Stimulated activated CD8-positive, alpha-beta memory T cell treated with anti-CD3 and anti-CD28 coated beads, Interleukin-7, amount 100 ng/mL, for 4 hours (primary cell): ENCODE measurements at regions not wholly inside any gene's neighbourhood (a gene's known extent, or its start where the extent isn't known, plus 50 kb on each side); places are given as distances from the start of the nearest gene placed in this dataset.

Source experiments
- DNase-seq, 2 donors: peaks; one replicate each; pipeline ENCODE4 v3.0.0-alpha.2; 2020; ENCODE audit warnings: low read depth in 2 of 2

DNA sequence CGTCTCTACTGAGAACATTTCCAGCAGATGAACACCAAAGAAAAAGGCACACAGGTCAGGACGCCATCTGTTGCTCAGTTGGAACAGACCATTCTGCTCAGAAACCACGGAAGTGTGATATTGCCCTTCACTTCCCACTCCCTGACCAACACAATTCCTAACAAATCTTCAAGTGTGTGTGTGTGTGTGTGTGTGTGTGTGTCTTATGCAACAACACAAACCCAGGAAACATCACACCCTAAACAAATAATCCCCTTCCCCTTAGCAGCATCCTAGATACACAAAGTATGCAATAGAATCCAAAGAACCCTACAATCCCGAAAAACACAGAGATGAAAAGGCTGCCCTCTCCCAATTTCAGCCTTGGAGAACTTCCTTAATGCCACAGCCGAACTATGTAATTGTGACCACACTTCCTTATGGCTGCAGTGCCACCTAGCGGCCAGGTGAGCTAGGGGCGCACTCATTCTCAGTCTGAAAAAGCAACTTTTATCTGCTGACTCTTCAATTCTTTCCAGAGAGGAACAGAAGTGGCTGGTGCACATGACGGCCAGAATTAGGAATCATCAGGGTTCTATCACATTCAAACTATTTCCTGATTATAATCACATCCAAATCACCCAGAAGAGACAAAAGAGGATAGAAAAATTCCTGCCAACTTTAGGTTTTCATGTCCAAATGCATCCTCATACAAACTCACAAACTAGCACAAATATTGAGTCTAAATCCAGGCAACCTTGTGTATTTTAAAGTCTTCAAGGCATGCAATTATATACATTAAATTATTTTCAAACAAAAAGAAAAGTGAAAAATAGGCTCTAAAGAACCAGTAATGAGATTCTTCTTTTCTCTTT is 164.9 kb downstream of the DHX15 start:
- peak; percentile 12 to 21 for DNase-seq

DNA sequence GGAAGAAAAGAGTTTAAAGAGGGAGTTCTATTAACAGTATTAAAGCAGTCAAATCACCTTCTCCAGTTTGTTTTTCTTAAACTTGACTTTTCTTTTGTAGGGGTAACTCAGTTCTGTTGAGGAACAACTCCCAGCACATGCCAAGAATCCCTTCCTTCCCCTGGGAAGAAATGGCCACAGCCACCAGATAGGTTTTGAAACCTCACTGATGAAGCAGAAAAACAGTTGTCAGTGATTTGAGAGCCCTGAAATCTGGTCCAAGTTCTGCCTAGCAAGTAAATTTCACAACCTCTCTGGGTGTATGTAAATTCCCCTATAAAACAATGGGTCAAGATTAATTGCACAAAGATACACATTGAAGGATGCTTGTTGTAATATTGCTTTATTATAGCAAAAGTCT is 167.1 kb downstream of the DHX15 start:
- no peak for DNase-seq

DNA sequence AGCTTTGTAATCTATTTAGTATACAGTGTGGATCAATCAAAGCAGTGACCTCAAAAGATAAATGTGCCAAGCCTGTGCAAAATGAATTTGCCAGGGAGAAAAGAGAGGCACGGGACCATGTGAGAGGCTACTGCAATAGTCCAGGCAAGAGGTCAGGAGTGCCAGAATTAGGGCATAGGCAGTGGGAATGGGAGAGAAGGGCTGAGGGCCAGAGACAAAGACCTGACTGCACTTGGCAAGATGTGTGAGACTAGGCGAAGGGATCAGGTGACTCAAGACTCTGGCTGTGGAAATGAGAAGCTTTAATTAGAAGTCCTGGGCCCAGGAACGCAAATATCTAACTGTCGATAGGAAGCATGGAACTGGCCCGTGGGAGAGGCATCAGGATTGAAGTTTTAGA is 168.1 kb downstream of the DHX15 start:
- no peak for DNase-seq

DNA sequence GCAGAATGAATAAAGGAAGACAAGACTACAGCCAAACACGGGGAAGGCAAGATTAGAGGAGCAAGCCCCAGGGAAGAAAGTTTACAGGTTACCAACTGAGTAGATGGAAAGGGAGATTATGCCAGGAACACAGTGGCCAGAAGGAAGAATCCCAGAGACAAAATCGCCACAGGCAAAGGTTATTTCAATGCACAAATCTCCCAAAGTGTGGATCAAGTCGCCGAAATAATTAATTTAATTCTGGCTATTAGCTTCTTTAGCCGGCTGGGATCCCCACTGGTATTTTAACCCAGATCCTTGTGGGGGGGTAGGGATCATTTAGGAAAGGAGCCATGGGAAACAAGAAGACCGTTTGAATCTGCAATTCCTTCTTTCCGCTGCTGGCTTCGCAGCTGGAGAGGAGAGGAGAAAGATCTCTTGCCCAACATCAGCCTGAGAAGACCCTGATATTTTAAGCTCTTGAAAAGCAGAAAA is 171.0 kb downstream of the DHX15 start:
- DNase-seq: no peak

DNA sequence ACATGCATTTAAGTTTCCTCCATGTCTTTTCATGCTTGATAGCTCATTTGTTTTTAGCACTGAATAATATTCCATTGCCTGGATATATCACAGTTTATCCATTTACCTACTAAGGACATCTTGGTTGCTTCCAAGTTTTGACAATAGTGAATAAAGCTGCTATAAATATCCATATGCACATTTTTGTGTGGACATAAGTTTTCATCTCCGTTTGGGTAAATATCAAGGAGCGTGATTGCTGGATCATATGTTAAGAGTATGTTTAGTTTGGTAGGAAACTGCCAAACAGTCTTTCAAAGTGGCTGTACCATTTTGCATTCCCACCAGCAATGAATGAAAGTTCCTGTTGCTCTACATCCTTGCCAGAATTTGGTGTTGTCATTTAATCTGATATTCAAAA is 172.5 kb downstream of the DHX15 start:
- no peak for DNase-seq

DNA sequence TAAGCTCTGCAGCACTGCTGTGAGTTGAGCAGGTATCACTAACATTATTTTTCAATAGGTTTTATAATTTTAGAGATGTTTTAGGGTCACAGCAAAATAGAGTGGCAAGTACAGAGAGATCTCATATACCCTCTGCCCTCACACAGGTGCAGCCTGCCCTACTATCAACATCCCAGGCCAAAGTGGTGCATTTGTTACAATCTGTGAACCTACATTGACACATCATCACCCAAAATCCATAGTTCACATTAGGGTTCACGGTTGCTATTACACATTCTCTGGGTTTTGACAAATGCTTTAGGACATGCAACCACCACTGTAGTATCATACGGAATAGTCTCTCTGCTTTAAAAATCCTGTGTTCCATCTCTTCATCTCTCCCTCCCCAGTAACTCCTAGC is 173.1 kb downstream of the DHX15 start:
- no peak for DNase-seq

DNA sequence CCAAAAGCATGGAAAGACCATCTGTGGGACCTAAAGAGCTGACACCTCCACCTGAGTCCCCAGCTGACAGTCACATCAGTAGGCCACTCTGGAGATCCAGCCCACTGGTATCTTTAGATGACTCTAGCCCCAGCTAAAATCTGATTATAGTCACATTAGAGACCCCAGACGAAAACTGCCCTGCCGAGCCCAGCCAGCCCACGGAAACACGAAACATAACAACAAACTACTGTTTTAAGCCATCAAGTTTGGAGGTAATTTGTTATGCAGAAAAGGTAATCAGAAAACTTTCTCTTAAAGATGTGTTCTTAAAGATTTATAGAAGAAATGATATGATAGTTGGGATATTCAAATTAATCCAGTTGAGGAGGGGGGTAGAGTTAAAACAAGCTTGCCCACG is 175.7 kb downstream of the DHX15 start:
- DNase-seq: no peak

DNA sequence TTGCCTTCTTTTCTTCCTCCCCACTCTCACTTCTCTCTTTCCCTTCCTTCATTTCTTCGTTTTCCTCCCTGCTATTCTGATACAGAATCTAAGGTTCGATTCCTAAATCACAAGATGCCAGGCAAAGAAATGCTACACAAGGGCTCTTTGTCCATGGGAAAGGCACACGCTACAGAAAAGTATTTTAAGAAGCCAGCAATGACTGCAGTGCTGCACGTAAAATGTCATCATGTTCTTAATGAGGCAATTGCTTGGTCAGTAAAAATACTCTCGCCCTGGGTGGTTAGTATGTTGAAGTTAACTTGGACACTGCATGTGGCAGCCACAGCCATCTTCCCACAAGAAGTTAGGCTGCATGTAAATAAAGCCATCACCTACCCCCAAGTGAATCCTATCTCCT is 178.4 kb downstream of the DHX15 start:
- no peak for DNase-seq

DNA sequence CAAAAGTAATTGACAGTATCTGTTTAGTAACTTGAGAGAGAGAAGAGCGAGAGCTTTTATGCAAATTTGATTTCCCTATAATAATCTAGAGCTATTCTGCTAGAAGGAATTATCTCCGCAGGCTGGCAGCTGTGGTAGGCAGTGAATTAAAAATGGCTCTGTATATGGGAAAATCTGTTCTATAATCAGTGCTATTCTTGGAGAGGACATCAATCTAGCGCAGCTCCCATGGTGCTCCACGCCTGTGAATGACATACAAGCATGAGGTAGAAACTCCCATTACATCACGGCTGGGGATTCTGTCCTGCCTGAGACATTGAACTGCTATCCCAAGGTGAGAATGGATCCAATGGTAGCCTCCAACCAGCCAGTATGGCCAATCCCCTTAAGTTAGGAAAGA is 179.0 kb downstream of the DHX15 start:
- DNase-seq: no peak

DNA sequence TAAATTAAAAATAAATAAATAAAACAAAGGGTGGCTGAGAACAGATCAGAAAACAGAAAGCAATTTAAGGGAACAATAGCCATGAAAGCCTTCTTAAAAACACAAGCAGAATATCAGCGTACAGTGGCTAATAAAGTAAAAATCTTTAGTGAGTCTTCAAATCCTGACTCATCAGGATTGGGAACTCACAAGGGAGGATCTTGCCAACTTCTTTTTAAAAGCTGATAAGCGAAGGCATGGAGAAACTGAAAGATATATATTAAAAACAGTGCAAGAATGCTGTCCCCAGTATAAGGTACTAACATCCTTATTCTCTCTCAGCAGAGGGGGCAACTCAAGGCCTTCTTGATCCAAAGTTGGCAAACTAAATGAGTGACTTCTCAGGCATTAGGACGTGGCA is 180.1 kb downstream of the DHX15 start:
- no peak for DNase-seq

DNA sequence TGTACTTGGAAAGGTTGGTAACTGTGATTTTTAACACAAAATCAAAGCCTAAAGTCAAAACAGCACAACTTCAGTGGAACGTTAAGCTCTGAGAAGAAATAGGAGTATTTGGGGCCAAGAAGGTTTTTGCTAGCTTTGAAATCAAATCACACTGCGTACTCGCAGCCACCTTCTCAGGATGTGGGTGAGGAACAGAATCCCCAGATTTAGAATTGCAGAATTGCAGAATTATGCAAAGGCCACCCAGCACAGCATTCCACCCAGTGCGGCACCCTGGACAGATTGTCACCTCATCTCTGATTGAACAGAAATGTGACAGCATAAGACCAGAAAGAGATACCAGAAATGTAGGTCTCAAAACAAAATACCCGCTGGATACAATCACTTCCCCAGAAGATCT is 181.1 kb downstream of the DHX15 start:
- DNase-seq: no peak

DNA sequence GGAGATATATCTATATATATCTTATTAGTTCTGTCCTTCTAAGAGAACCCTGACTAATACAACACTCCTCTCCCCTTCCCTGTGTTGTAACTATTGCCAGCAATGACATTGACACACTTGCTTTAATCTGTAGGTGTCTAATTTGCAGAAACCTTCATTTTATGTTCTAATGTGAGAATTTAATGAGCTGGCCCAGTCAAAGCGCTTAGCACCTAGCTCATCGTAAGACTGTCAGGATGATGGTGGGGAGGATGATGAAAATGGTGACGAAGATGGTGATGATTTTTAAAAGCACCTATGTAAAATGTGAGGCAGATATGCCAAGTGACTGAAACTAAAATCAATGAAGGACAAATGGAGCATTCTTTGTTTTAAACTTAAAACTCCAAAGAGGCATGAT is 183.8 kb downstream of the DHX15 start:
- no peak for DNase-seq

DNA sequence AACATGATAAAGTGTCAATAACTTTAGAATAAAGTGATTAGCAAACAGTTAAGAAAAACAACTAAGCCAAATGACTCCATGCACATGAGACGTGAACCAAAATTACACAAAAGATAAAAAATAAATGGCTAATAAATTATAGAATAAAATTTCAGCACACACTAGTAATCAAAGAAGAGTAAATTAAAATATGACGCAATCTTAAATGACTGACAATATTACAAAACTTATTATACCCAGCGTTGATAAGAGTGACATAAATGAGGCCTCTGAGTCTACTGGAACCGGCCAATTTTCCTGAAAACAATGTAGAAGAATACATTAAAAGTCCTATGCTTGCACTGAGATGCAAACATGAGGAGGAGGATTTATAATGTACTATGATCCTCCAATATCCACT is 187.4 kb downstream of the DHX15 start:
- DNase-seq: no peak

DNA sequence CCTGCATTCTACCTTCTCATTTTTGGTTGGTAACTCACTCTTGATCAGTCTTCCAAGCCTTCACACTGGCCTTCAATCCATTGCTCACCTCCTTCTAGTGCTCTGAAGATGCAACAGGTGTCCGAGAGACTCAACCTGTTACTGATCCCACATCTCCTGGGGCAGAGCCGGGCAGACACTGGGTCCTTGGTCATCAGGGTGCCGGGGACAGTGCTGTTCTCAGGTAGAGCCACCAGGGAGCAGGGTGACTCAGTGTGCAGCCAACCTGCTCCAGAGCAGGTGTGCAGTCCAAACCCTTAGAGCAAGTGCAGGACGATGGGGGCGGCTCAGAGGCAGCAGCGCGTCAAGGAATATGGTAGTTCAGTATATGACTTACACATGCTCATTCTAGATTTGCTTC is 188.4 kb downstream of the DHX15 start:
- no peak for DNase-seq

DNA sequence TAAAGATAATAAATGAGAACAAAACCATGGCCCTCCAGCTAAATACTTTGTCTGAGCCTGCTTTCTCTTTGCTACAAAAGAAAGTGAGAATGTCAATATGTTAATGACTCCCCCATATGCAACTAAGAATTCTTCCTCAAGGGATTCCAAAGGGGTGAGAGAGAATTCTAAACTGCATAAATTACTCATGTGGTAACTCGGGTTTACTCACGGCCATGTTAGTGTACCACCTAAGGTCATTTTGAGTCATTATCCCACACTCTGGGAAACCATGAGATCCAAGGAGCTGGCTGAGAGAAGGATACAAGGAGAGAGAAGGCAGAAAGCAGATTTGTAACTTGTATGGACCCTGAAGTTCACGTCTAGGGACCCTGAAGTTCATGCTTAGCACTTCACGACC is 190.3 kb downstream of the DHX15 start:
- DNase-seq: no peak

DNA sequence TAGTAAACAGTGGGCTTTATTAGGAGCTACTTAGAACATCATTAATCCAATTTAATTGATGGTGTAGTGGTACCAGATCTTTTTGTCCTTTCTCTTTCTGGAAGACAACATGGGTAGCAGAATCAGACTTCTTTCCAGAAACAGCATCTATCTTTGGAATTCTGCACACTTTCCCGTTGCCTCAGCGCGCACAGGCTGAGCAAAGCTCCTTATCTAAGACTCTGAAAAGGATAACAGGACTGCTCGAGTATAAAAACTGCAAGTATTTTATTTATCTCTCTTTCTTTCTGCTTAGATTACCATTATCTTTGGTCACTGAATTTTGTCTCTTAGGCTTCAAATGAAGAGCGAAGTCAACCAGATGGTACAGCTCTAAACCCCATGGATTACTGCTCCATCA is 191.7 kb downstream of the DHX15 start:
- DNase-seq: no peak

DNA sequence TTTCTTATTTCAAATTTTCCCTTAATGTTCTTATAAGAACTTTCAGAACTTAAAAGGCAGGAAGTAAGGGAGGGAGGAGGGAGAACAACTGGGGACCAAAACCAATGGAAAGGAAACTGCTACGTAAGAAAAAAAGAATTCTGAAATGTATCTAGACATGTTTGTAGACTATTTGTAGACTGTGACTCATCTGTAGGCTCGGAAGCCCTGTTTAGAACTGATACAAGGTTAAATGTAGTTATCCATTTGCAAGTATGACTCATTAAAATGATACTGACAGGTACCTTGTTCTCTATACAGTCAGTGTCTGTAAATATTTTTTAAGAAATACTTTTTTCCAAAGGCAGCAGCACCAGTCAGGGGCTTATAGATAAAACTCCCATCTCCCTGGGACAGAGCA is 202.0 kb downstream of the DHX15 start:
- DNase-seq: no peak

DNA sequence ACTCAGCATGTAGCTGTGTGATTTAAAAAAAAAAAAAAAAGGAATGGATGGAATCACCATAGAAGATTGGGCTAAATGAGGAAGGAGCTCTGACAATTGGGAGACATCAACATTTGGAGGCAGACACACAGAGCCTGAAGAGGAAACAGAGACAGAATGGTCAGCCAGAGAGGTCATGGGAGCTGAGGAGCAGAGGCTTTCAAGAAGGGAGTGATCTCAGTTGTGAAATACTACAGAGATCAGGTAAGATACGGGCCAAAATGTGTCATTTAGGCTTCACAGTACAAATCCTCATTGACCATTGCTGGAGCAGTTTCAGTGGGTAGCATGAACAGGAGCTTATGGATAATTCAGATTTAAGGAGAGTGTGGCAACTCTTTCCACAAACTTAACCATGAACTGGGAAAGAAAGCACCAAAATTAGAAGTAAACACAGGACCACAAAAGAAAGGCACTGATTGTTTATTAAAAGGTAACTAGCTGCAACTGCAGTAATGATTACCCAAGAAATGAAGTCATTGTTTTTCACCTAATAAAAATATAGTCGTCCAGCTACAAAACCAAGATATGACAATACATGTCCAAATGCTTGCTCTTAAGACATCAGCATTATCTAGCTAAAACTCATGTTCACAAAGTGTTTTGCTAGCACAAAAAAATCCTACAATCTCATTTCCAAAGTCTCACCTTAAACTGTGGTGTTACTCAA is 203.2 kb downstream of the DHX15 start:
- no peak for DNase-seq

DNA sequence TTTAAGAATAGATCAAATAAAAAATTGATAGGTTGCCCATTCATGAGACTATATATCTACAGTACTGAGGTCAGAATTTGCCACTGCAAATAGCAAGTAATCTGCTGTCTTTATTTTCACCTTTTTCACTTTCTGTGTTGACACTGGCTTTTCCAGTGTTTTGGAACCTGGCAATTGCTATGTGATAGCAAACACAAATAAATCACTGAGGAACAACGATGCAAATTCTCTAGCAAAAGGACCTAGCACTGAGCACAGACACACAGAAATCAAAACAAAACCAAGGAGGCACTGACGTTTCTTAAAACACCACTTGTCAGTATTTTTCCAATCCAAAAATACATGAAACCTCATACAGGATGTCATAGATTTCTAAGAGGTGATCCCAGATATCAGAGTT is 210.7 kb downstream of the DHX15 start:
- DNase-seq: no peak

DNA sequence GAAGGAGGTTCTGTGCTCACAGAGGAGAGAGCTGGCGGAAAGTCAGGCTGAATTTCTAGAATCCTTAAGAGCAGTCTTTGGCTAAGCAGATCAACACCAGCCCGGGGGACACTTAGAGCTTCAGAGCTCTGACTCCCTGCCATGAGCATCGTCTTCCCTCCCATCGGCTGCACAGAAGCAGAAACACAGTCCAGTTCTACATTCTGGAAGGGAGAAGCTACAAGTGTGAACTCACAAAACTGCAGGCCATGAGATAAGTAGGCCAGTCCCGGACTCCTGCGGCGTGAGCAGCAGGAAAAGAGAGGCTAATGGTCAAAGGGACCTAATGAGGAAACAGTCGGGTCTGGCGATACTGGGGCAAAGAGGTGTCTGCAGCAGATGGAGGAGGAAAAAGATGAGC is 211.5 kb downstream of the DHX15 start:
- DNase-seq: no peak

DNA sequence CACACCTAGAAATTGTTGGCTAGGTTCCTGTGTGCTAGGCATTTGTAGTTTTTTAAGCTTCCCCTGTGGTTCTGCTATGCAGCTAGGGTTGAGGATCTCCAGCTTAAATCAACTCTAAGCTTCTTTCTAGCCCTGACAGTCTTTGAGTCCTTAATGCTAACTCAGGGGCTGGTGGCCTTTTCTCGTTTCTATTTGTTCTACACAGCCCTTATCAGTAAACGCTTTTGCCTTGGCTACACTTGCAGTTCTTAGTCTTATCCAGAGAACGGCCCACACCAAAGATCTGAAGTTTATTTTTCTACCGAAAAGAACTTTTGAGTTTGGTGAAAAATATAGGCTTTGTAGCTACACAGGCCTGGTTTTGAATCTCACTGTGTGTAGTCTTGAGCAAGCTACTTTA is 212.0 kb downstream of the DHX15 start:
- no peak for DNase-seq

DNA sequence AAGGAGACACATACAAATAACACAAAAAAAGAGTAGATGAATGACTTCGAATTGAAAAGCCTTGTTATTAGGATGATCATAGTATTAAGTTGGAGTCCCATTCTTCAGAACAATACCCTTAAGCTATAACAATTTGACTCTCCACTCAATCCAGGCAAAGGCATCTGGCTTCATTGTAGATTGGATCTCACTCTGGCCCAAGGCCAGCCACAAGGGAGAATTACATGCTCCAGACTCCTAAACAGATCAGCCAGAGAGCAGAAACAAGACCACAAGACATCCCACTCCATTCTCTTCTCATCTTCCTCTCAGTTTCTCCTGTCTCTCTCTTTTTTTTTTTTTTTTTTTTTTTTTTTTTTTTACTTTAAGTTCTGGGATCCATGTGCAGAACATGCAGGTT is 213.9 kb downstream of the DHX15 start:
- DNase-seq: no peak

DNA sequence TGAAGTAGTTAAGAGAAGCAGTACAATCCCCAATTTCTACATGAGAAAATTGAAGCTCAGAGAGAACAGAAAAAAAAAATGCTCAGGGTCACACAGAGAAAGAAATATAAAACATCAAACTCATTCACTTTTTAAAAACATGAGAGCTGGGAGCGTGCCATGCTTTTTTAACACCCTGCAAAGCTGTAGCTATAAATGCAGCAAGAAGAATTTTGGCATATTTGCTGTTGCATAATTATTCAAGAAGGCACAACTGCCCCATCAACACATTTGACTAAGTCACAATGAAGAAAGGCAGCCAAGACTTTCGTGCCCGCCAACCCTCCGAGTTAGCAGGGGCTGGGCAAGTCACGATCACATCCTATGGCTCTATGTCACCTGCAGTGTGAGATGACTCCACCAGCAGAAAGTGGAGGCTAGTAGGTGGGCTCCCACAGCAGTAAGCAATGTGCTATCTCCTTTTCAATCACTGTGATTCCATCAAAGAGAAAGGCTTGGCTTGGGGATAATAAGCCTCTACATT is 214.8 kb downstream of the DHX15 start:
- no peak for DNase-seq
